HL-60 (cell line): ENCODE measurements at regions not wholly inside any gene's neighbourhood (a gene's known extent, or its start where the extent isn't known, plus 50 kb on each side); places are given as distances from the start of the nearest gene placed in this dataset.

ENCODE experiments used
- GABPA ChIP-seq: IDR thresholded peaks from 2 replicates; pipeline ENCODE4 v1.6.1; 2012; ENCODE audit warnings: low read depth
- POLR2AphosphoS5 ChIP-seq: IDR thresholded peaks from 2 replicates; pipeline ENCODE4 v1.6.1; 2012; ENCODE audit warnings: low read depth
- SPI1 ChIP-seq: IDR thresholded peaks from 2 replicates; pipeline ENCODE4 v1.6.1; 2012; ENCODE audit warnings: low read depth, mild to moderate bottlenecking, borderline replicate concordance
- TF ChIP-seq, protein P1 (sequence below): IDR thresholded peaks from one replicate; pipeline ENCODE4 v1.5.1; 2011; ENCODE audit warnings: low read length, control low read depth, inconsistent platforms; ENCODE audit not compliant: insufficient read depth
- TF ChIP-seq, protein P2 (sequence below): IDR thresholded peaks from 2 replicates; pipeline ENCODE4 v1.6.1; 2012; ENCODE audit warnings: low read depth; ENCODE audit not compliant: insufficient replicate concordance

GRCh38 chr5:124885490-124885889, 139.1 kb upstream of the ZNF608 start:
- TF ChIP-seq, protein P1, sequence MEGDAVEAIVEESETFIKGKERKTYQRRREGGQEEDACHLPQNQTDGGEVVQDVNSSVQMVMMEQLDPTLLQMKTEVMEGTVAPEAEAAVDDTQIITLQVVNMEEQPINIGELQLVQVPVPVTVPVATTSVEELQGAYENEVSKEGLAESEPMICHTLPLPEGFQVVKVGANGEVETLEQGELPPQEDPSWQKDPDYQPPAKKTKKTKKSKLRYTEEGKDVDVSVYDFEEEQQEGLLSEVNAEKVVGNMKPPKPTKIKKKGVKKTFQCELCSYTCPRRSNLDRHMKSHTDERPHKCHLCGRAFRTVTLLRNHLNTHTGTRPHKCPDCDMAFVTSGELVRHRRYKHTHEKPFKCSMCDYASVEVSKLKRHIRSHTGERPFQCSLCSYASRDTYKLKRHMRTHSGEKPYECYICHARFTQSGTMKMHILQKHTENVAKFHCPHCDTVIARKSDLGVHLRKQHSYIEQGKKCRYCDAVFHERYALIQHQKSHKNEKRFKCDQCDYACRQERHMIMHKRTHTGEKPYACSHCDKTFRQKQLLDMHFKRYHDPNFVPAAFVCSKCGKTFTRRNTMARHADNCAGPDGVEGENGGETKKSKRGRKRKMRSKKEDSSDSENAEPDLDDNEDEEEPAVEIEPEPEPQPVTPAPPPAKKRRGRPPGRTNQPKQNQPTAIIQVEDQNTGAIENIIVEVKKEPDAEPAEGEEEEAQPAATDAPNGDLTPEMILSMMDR, result no peak
- TF ChIP-seq, protein P2, sequence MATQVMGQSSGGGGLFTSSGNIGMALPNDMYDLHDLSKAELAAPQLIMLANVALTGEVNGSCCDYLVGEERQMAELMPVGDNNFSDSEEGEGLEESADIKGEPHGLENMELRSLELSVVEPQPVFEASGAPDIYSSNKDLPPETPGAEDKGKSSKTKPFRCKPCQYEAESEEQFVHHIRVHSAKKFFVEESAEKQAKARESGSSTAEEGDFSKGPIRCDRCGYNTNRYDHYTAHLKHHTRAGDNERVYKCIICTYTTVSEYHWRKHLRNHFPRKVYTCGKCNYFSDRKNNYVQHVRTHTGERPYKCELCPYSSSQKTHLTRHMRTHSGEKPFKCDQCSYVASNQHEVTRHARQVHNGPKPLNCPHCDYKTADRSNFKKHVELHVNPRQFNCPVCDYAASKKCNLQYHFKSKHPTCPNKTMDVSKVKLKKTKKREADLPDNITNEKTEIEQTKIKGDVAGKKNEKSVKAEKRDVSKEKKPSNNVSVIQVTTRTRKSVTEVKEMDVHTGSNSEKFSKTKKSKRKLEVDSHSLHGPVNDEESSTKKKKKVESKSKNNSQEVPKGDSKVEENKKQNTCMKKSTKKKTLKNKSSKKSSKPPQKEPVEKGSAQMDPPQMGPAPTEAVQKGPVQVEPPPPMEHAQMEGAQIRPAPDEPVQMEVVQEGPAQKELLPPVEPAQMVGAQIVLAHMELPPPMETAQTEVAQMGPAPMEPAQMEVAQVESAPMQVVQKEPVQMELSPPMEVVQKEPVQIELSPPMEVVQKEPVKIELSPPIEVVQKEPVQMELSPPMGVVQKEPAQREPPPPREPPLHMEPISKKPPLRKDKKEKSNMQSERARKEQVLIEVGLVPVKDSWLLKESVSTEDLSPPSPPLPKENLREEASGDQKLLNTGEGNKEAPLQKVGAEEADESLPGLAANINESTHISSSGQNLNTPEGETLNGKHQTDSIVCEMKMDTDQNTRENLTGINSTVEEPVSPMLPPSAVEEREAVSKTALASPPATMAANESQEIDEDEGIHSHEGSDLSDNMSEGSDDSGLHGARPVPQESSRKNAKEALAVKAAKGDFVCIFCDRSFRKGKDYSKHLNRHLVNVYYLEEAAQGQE, result no peak
- TF ChIP-seq POLR2AphosphoS5 (no peak), SPI1 (no peak), GABPA (no peak)
